ENCODE measurements at regions not wholly inside any gene's neighbourhood (a gene's known extent, or its start where the extent isn't known, plus 50 kb on each side); places are given as distances from the start of the nearest gene placed in this dataset.

- Histone ChIP-seq H3K27ac (ENCODE audit: low read depth, low read length) (no peak overlapping the region), H3K4ac (ENCODE audit: low read depth, low read length) (no peak overlapping the region), H3K56ac (ENCODE audit: low read length) (no peak overlapping the region), H3K36me3 (ENCODE audit: control insufficient read depth, insufficient read depth, low read length) (no peaks in the 10 kb centered on the region), H2BK5ac (ENCODE audit: low read length) (no peak overlapping the region), H3K4me3 (ENCODE audit: low read length) (no peak overlapping the region), H3K79me1 (ENCODE audit: low read length) (no peaks in the 10 kb centered on the region), H3K4me1 (ENCODE audit: control insufficient read depth, low read depth, low read length) (no peaks in the 10 kb centered on the region), H2BK15ac (replicated peaks; ENCODE audit: low read depth) (no peak overlapping the region), H3K4me2 (ENCODE audit: low read length) (no peak overlapping the region), H3K9ac (ENCODE audit: low read length) (no peak overlapping the region), H3K23ac (ENCODE audit: low read length) (no peak overlapping the region), H3K79me2 (ENCODE audit: control insufficient read depth, insufficient read depth, low read length) (no peaks in the 10 kb centered on the region), H2AK5ac (ENCODE audit: low read length) (no peak overlapping the region), H2BK120ac (ENCODE audit: low read depth, low read length) (no peak overlapping the region), H4K8ac (ENCODE audit: low read depth, low read length) (no peak overlapping the region), H3K18ac (ENCODE audit: low read length) (no peak overlapping the region), H4K5ac (ENCODE audit: low read length) (no peak overlapping the region), H3K27me3 (ENCODE audit: insufficient read depth, low read length, poor library complexity) (no peaks in the 10 kb centered on the region)
- no CpG with 5 or more reads among the region's 4 CpGs for WGBS (ENCODE audit: extremely low coverage, insufficient coverage, low lambda C conversion rate)
- no peak for DNase-seq
Observed at GRCh38 chrX:40415675-40416074, 165.1 kb upstream of the ATP6AP2 start.

- Histone ChIP-seq H3K4me3 (ENCODE audit: low read length) (no peak overlapping the region), H3K4ac (ENCODE audit: low read depth, low read length) (no peak overlapping the region), H3K23ac (ENCODE audit: low read length) (no peak overlapping the region), H3K9ac (ENCODE audit: low read length) (no peak overlapping the region), H4K5ac (ENCODE audit: low read length) (no peak overlapping the region), H3K36me3 (ENCODE audit: control insufficient read depth, insufficient read depth, low read length) (no peaks in the 10 kb centered on the region), H3K56ac (ENCODE audit: low read length) (no peak overlapping the region), H2AK5ac (ENCODE audit: low read length) (no peak overlapping the region), H3K4me2 (ENCODE audit: low read length) (no peak overlapping the region), H3K27ac (ENCODE audit: low read depth, low read length) (no peak overlapping the region), H3K18ac (ENCODE audit: low read length) (no peak overlapping the region), H3K4me1 (ENCODE audit: control insufficient read depth, low read depth, low read length) (no peaks in the 10 kb centered on the region), H3K79me1 (ENCODE audit: low read length) (no peaks in the 10 kb centered on the region), H2BK5ac (ENCODE audit: low read length) (no peak overlapping the region), H2BK120ac (ENCODE audit: low read depth, low read length) (no peak overlapping the region), H4K8ac (ENCODE audit: low read depth, low read length) (no peak overlapping the region), H3K27me3 (ENCODE audit: insufficient read depth, low read length, poor library complexity) (no peaks in the 10 kb centered on the region), H3K79me2 (ENCODE audit: control insufficient read depth, insufficient read depth, low read length) (no peaks in the 10 kb centered on the region), H2BK15ac (replicated peaks; ENCODE audit: low read depth) (no peak overlapping the region)
- DNase-seq, result peak; percentile 85
- no CpG with 5 or more reads among the region's 3 CpGs for WGBS (ENCODE audit: extremely low coverage, insufficient coverage, low lambda C conversion rate)
Observed at GRCh38 chrX:40414335-40414734, 166.4 kb upstream of the ATP6AP2 start.

GRCh38 chrX:40411340-40412111 lies 169.2 kb upstream of the ATP6AP2 start:
- no peak overlapping the region for H3K9ac ChIP-seq (ENCODE audit: low read length)
- DNase-seq, result peak; percentile 48
- H3K36me3 ChIP-seq (ENCODE audit: control insufficient read depth, insufficient read depth, low read length), result no peaks in the 10 kb centered on the region
- no peak overlapping the region for H3K18ac ChIP-seq (ENCODE audit: low read length)
- no peak overlapping the region for H3K4ac ChIP-seq (ENCODE audit: low read depth, low read length)
- H3K56ac ChIP-seq (ENCODE audit: low read length), result no peak overlapping the region
- H4K5ac ChIP-seq (ENCODE audit: low read length), result no peak overlapping the region
- no peak overlapping the region for H4K8ac ChIP-seq (ENCODE audit: low read depth, low read length)
- no peaks in the 10 kb centered on the region for H3K79me2 ChIP-seq (ENCODE audit: control insufficient read depth, insufficient read depth, low read length)
- no peak overlapping the region for H3K23ac ChIP-seq (ENCODE audit: low read length)
- WGBS (ENCODE audit: extremely low coverage, insufficient coverage, low lambda C conversion rate), result no CpG with 5 or more reads among the region's 8 CpGs
- H3K4me1 ChIP-seq (ENCODE audit: control insufficient read depth, low read depth, low read length), result no peaks in the 10 kb centered on the region
- no peak overlapping the region for H3K27ac ChIP-seq (ENCODE audit: low read depth, low read length)
- no peak overlapping the region for H2BK15ac ChIP-seq (replicated peaks; ENCODE audit: low read depth)
- no peaks in the 10 kb centered on the region for H3K27me3 ChIP-seq (ENCODE audit: insufficient read depth, low read length, poor library complexity)
- H2BK5ac ChIP-seq (ENCODE audit: low read length), result no peak overlapping the region
- H3K4me3 ChIP-seq (ENCODE audit: low read length), result no peak overlapping the region
- H2AK5ac ChIP-seq (ENCODE audit: low read length), result no peak overlapping the region
- no peaks in the 10 kb centered on the region for H3K79me1 ChIP-seq (ENCODE audit: low read length)
- no peak overlapping the region for H3K4me2 ChIP-seq (ENCODE audit: low read length)
- H2BK120ac ChIP-seq (ENCODE audit: low read depth, low read length), result no peak overlapping the region

GRCh38 chrX:40410859-40411258 lies 169.9 kb upstream of the ATP6AP2 start:
- H3K4me3 ChIP-seq (ENCODE audit: low read length), result no peak overlapping the region
- no peak overlapping the region for H2BK120ac ChIP-seq (ENCODE audit: low read depth, low read length)
- H2BK5ac ChIP-seq (ENCODE audit: low read length), result no peak overlapping the region
- no peak overlapping the region for H3K27ac ChIP-seq (ENCODE audit: low read depth, low read length)
- no peak overlapping the region for H3K56ac ChIP-seq (ENCODE audit: low read length)
- no CpG with 5 or more reads among the region's 2 CpGs for WGBS (ENCODE audit: extremely low coverage, insufficient coverage, low lambda C conversion rate)
- no peak overlapping the region for H4K8ac ChIP-seq (ENCODE audit: low read depth, low read length)
- no peak for DNase-seq
- no peaks in the 10 kb centered on the region for H3K4me1 ChIP-seq (ENCODE audit: control insufficient read depth, low read depth, low read length)
- no peak overlapping the region for H3K4ac ChIP-seq (ENCODE audit: low read depth, low read length)
- H3K18ac ChIP-seq (ENCODE audit: low read length), result no peak overlapping the region
- H2AK5ac ChIP-seq (ENCODE audit: low read length), result no peak overlapping the region
- H3K23ac ChIP-seq (ENCODE audit: low read length), result no peak overlapping the region
- no peaks in the 10 kb centered on the region for H3K27me3 ChIP-seq (ENCODE audit: insufficient read depth, low read length, poor library complexity)
- no peak overlapping the region for H4K5ac ChIP-seq (ENCODE audit: low read length)
- no peak overlapping the region for H2BK15ac ChIP-seq (replicated peaks; ENCODE audit: low read depth)
- no peaks in the 10 kb centered on the region for H3K36me3 ChIP-seq (ENCODE audit: control insufficient read depth, insufficient read depth, low read length)
- no peaks in the 10 kb centered on the region for H3K79me2 ChIP-seq (ENCODE audit: control insufficient read depth, insufficient read depth, low read length)
- H3K4me2 ChIP-seq (ENCODE audit: low read length), result no peak overlapping the region
- H3K79me1 ChIP-seq (ENCODE audit: low read length), result no peaks in the 10 kb centered on the region
- H3K9ac ChIP-seq (ENCODE audit: low read length), result no peak overlapping the region

GRCh38 chrX:40406330-40406859 lies 174.4 kb upstream of the ATP6AP2 start:
- H2AK5ac ChIP-seq (ENCODE audit: low read length), result no peak overlapping the region
- H3K4me2 ChIP-seq (ENCODE audit: low read length), result no peak overlapping the region
- H3K4me3 ChIP-seq (ENCODE audit: low read length), result no peak overlapping the region
- no peak overlapping the region for H2BK15ac ChIP-seq (replicated peaks; ENCODE audit: low read depth)
- H3K9ac ChIP-seq (ENCODE audit: low read length), result no peak overlapping the region
- H3K4ac ChIP-seq (ENCODE audit: low read depth, low read length), result no peak overlapping the region
- H3K27ac ChIP-seq (ENCODE audit: low read depth, low read length), result no peak overlapping the region
- DNase-seq, result no peak
- no peaks in the 10 kb centered on the region for H3K27me3 ChIP-seq (ENCODE audit: insufficient read depth, low read length, poor library complexity)
- H3K18ac ChIP-seq (ENCODE audit: low read length), result no peak overlapping the region
- WGBS (ENCODE audit: extremely low coverage, insufficient coverage, low lambda C conversion rate), result no CpG with 5 or more reads among the region's 4 CpGs
- H3K56ac ChIP-seq (ENCODE audit: low read length), result no peak overlapping the region
- no peaks in the 10 kb centered on the region for H3K79me2 ChIP-seq (ENCODE audit: control insufficient read depth, insufficient read depth, low read length)
- no peak overlapping the region for H4K5ac ChIP-seq (ENCODE audit: low read length)
- no peak overlapping the region for H2BK5ac ChIP-seq (ENCODE audit: low read length)
- no peaks in the 10 kb centered on the region for H3K36me3 ChIP-seq (ENCODE audit: control insufficient read depth, insufficient read depth, low read length)
- H2BK120ac ChIP-seq (ENCODE audit: low read depth, low read length), result no peak overlapping the region
- H3K23ac ChIP-seq (ENCODE audit: low read length), result no peak overlapping the region
- no peak overlapping the region for H4K8ac ChIP-seq (ENCODE audit: low read depth, low read length)
- H3K4me1 ChIP-seq (ENCODE audit: control insufficient read depth, low read depth, low read length), result no peaks in the 10 kb centered on the region
- no peaks in the 10 kb centered on the region for H3K79me1 ChIP-seq (ENCODE audit: low read length)

GRCh38 chrX:40405399-40405798 lies 175.4 kb upstream of the ATP6AP2 start:
- H3K4ac ChIP-seq (ENCODE audit: low read depth, low read length), result no peak overlapping the region
- no peak overlapping the region for H2BK5ac ChIP-seq (ENCODE audit: low read length)
- H3K36me3 ChIP-seq (ENCODE audit: control insufficient read depth, insufficient read depth, low read length), result no peaks in the 10 kb centered on the region
- H3K4me3 ChIP-seq (ENCODE audit: low read length), result no peak overlapping the region
- H3K23ac ChIP-seq (ENCODE audit: low read length), result no peak overlapping the region
- no peak overlapping the region for H3K9ac ChIP-seq (ENCODE audit: low read length)
- H3K4me2 ChIP-seq (ENCODE audit: low read length), result no peak overlapping the region
- H3K18ac ChIP-seq (ENCODE audit: low read length), result no peak overlapping the region
- no peaks in the 10 kb centered on the region for H3K79me2 ChIP-seq (ENCODE audit: control insufficient read depth, insufficient read depth, low read length)
- H3K79me1 ChIP-seq (ENCODE audit: low read length), result no peaks in the 10 kb centered on the region
- H3K56ac ChIP-seq (ENCODE audit: low read length), result no peak overlapping the region
- H2AK5ac ChIP-seq (ENCODE audit: low read length), result no peak overlapping the region
- no peak for DNase-seq
- H4K5ac ChIP-seq (ENCODE audit: low read length), result no peak overlapping the region
- H3K4me1 ChIP-seq (ENCODE audit: control insufficient read depth, low read depth, low read length), result no peaks in the 10 kb centered on the region
- H2BK120ac ChIP-seq (ENCODE audit: low read depth, low read length), result no peak overlapping the region
- no peak overlapping the region for H4K8ac ChIP-seq (ENCODE audit: low read depth, low read length)
- H3K27ac ChIP-seq (ENCODE audit: low read depth, low read length), result no peak overlapping the region
- H3K27me3 ChIP-seq (ENCODE audit: insufficient read depth, low read length, poor library complexity), result no peaks in the 10 kb centered on the region
- no CpG with 5 or more reads among the region's 3 CpGs for WGBS (ENCODE audit: extremely low coverage, insufficient coverage, low lambda C conversion rate)
- H2BK15ac ChIP-seq (replicated peaks; ENCODE audit: low read depth), result no peak overlapping the region
